AG09309 (cell line): ENCODE measurements at regions not wholly inside any gene's neighbourhood (a gene's known extent, or its start where the extent isn't known, plus 50 kb on each side); places are given as distances from the start of the nearest gene placed in this dataset.

Experiments
- DNase-seq: peaks from one replicate; pipeline ENCODE4 v3.0.0-alpha.2; 2010; ENCODE audit warnings: low read depth
- H3K4me3 ChIP-seq: 2 replicates; pipeline ENCODE4 v1.5.1; 2011; ENCODE audit warnings: mild to moderate bottlenecking, low read depth, low read length, moderate library complexity; ENCODE audit not compliant: control insufficient read depth
- TF ChIP-seq, protein P1 (sequence below): IDR thresholded peaks from 2 replicates; pipeline ENCODE4 v1.5.1; 2011; ENCODE audit warnings: mild to moderate bottlenecking, low read depth, low read length, inconsistent platforms; ENCODE audit not compliant: insufficient read depth, control insufficient read depth; ENCODE audit errors: missing control alignments

DNA sequence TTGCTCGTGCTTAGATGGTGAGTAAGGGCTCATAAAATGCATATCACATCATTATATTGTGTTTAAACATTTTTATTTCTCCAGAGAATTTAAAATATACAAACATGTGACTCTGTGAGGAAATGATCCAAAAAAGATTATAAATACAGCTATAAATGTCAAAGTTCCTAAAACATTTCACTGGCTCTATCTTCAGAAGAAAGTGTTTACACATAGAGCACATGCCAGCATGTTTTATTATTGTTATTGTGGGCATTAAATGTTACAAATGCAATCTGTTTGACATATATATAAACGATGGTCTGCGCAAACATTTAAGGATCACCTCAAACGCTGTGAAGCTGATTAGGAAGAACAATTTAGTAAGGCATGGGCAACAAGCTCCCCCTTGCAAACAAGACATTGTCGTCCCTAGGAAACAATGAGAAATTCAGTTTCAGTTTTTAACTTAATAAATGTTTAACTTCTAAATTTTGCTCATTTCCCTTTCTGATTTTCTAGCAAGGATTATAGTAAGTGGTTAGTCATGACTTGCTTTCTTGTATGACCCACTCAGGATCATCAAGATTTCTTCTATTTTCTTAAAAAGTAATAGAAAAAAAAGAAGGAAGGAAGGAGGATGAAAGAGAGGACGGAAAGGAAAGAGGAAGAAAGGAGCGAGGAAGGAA is 207.5 kb downstream of the SATB1 start:
- TF ChIP-seq, protein P1, sequence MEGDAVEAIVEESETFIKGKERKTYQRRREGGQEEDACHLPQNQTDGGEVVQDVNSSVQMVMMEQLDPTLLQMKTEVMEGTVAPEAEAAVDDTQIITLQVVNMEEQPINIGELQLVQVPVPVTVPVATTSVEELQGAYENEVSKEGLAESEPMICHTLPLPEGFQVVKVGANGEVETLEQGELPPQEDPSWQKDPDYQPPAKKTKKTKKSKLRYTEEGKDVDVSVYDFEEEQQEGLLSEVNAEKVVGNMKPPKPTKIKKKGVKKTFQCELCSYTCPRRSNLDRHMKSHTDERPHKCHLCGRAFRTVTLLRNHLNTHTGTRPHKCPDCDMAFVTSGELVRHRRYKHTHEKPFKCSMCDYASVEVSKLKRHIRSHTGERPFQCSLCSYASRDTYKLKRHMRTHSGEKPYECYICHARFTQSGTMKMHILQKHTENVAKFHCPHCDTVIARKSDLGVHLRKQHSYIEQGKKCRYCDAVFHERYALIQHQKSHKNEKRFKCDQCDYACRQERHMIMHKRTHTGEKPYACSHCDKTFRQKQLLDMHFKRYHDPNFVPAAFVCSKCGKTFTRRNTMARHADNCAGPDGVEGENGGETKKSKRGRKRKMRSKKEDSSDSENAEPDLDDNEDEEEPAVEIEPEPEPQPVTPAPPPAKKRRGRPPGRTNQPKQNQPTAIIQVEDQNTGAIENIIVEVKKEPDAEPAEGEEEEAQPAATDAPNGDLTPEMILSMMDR = no peak

DNA sequence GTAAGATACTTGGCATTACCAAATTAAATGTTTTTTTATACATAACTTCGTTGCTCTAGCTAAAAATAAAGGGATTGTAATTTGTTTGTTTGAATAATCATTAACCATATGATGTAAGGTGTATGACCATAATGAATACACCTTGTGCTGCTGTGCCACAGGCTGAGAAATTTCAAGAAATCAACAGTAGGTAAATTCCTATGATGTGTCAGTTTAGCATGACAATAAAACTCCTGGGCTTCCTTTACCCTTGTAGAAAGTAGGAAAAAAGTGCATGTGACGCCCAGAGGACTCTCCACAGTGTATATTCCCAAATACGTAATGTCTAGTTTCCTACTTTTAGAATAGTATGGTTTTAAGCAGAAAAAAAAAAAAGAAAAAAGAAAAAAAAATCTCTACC is 208.1 kb downstream of the SATB1 start:
- H3K4me3 ChIP-seq = no peak overlapping the region
- TF ChIP-seq, protein P1 = no peak
- DNase-seq = no peak

More for the DNA sequence above, 207.5 kb downstream of the SATB1 start:
- no peak for DNase-seq
- no peak overlapping the region for H3K4me3 ChIP-seq

DNA sequence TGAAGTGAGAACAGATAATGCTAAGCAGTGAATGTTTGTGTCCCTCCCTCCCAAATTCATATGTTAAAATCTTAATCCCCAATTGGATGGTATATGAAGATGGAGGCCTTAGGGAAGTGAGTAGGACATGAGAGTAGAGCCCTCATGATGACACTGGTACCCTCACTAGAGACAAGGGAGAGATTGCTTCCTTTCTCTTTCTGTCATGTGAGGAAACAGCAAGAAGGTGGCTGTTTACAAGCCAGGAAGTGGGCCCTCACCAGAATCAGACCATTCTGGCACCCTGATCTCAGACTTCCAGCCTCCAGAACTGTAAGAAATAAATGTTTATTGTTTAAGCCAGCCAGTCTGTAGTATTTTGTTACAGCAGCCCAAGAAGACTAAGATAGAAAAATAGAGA is 209.5 kb downstream of the SATB1 start:
- DNase-seq = no peak
- H3K4me3 ChIP-seq = no peak overlapping the region
- TF ChIP-seq, protein P1 = no peak

DNA sequence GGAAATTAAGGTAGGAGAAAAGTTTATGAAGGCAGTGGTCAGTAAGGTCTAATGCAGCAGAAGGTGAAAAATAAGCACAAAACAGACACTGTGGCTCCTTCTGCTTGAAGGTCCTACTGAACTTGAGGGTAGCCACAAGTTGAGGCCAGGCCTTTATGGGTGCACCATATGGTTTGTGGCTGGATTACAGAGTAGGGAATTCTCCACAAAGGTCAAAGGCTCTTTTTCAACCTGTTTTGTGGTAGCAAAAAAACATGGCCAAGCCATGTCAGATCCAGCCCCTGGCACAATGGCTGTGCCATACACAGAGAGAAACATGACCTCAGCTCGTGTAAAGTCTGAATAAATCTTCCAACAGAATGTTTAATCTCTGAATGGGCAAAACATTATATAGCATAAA is 214.0 kb downstream of the SATB1 start:
- no peak for DNase-seq
- H3K4me3 ChIP-seq = no peak overlapping the region
- TF ChIP-seq, protein P1 = no peak

DNA sequence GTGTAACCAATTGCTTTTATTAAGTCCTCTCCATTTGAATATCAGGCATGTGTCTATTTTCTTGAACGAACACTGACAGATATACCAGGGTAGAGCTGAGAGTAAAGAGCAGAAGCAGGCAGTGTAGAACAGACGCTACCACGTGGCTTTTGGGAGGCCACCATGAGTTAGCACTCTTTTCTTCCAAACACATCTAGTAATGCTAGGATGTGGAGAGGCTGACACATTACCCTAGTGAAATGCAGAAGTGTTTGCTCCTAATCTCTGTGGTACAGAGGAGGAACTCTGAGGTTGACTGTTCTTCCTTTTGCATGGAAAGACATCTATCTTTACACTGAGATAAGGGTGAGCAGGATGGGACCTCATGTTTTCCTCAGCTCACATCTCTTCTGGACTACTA is 216.3 kb downstream of the SATB1 start:
- DNase-seq = no peak
- TF ChIP-seq, protein P1 = no peak
- H3K4me3 ChIP-seq = no peak overlapping the region

DNA sequence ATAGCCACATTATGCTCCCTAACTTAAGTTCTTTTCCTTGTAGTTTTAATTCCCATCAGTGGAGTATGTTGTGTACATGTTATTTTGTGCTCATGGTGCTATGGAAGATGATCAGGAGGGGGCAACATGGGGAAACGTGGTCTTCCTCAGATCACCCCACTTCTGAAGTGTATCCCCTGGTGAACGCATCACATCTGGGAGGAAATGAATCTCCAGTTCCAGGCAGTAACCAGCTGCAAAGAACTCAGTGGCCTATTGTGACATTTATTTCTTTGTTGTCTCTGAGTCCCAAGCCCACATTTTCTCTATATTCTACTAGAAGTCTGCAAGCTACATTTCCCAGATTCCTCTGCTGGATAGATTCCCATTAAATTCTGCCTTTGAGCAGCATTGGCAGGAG is 217.0 kb downstream of the SATB1 start:
- no peak for DNase-seq
- TF ChIP-seq, protein P1 = no peak
- no peak overlapping the region for H3K4me3 ChIP-seq
